ENCODE measurements at regions not wholly inside any gene's neighbourhood (a gene's known extent, or its start where the extent isn't known, plus 50 kb on each side); places are given as distances from the start of the nearest gene placed in this dataset.

DNA sequence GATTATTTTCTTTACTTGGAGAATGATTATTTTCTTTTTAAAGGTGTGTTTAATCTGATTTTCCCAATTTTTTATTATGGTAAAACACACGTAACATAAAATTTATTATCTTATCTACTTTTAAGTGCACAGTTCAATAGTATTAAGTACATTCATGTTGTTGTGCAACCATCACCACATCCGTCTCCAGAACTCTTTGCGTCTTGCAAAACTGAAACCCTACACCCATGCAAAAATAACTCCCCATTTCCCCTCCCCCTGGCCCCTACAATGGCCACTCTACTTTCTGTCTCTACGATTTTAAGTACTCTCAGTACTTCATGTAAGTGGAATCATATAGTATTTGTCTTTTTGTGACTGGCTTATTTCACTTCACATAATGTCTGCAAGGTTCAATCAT is 230.7 kb downstream of the SATB1 start:
- TF ChIP-seq POLR2AphosphoS5 (IDR thresholded peaks at IDR 0.05) (no peak), POLR2A (IDR thresholded peaks at IDR 0.05) (no peak)
- TF ChIP-seq, protein P1, sequence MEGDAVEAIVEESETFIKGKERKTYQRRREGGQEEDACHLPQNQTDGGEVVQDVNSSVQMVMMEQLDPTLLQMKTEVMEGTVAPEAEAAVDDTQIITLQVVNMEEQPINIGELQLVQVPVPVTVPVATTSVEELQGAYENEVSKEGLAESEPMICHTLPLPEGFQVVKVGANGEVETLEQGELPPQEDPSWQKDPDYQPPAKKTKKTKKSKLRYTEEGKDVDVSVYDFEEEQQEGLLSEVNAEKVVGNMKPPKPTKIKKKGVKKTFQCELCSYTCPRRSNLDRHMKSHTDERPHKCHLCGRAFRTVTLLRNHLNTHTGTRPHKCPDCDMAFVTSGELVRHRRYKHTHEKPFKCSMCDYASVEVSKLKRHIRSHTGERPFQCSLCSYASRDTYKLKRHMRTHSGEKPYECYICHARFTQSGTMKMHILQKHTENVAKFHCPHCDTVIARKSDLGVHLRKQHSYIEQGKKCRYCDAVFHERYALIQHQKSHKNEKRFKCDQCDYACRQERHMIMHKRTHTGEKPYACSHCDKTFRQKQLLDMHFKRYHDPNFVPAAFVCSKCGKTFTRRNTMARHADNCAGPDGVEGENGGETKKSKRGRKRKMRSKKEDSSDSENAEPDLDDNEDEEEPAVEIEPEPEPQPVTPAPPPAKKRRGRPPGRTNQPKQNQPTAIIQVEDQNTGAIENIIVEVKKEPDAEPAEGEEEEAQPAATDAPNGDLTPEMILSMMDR (IDR thresholded peaks at IDR 0.05), result no peak
